H1 (cell line): ENCODE measurements at regions not wholly inside any gene's neighbourhood (a gene's known extent, or its start where the extent isn't known, plus 50 kb on each side); places are given as distances from the start of the nearest gene placed in this dataset.

Experiments
- CTCF ChIA-PET: fragments of 300-600 bp; sonication (Branson Sonifier 250); formaldehyde crosslinking; loops from one replicate; lab custom pipeline; 2021; ENCODE audit not compliant: partially characterized antibody; lab: Charles Lee
- POLR2A ChIA-PET: fragments of 300-600 bp; sonication (Branson Sonifier 250); formaldehyde crosslinking; loops from one replicate; lab custom pipeline; 2021; ENCODE audit warnings: inconsistent platforms; ENCODE audit not compliant: partially characterized antibody; lab: Charles Lee
- DNase-seq, 2 experiments: peaks; one replicate each; pipeline versions ENCODE4 v3.0.0 to v3.0.0-alpha.2; 2010 to 2022; ENCODE audit warnings: low spot score in 2 of 2, low read depth in 1 of 2, mixed read lengths in 1 of 2
- FAIRE-seq: peaks from 2 replicates; lab custom pipeline; 2011; peaks lifted over from hg19 to GRCh38; lab: Jason Lieb, UNC
- H2AFZ ChIP-seq: 2 replicates; pipeline ENCODE4 v1.8.1; 2012; ENCODE audit warnings: low read length, inconsistent platforms
- H2AK5ac ChIP-seq: 2 replicates; pipeline ENCODE4 v1.6.1; 2013; ENCODE audit warnings: low read depth, low read length
- H2BK120ac ChIP-seq: replicated peaks from 2 replicates; pipeline ENCODE3; 2013; ENCODE audit warnings: low read depth, low read length, inconsistent platforms
- H2BK12ac ChIP-seq: 2 replicates; pipeline ENCODE4 v1.6.1; 2013; ENCODE audit warnings: low read depth, low read length
- H2BK15ac ChIP-seq: 2 replicates; pipeline ENCODE4 v1.6.1; 2013; ENCODE audit warnings: low read length
- H2BK20ac ChIP-seq: 2 replicates; pipeline ENCODE4 v1.6.1; 2013; ENCODE audit warnings: low read length
- H2BK5ac ChIP-seq: 2 replicates; pipeline ENCODE4 v1.6.1; 2013; ENCODE audit warnings: low read depth, low read length
- H3K14ac ChIP-seq: 2 replicates; pipeline ENCODE4 v1.6.1; 2013; ENCODE audit warnings: inconsistent platforms; ENCODE audit not compliant: insufficient read length
- H3K18ac ChIP-seq: 2 replicates; pipeline ENCODE4 v1.6.1; 2013; ENCODE audit warnings: low read length; ENCODE audit errors: extremely low read depth
- H3K23ac ChIP-seq: 2 replicates; pipeline ENCODE4 v1.6.1; 2013; ENCODE audit warnings: inconsistent platforms; ENCODE audit not compliant: insufficient read length
- H3K23me2 ChIP-seq: 2 replicates; pipeline ENCODE4 v1.6.1; 2013; ENCODE audit warnings: low read depth, low read length
- H3K27ac ChIP-seq: 2 replicates; pipeline ENCODE4 v1.6.1; 2011; ENCODE audit warnings: low read depth, low read length, inconsistent platforms
- H3K27me3 ChIP-seq, 4 experiments: replicated peaks in 1 of 4; 1 replicate in 1 of 4; 2 replicates in 3 of 4; pipeline versions ENCODE4 v1.6.1 to v1.8.1; 2011 to 2013; ENCODE audit warnings: low read length in 3 of 4, mild to moderate bottlenecking in 3 of 4, inconsistent platforms in 2 of 4, mixed read lengths in 2 of 4, moderate library complexity in 1 of 4; ENCODE audit not compliant: control insufficient read depth in 3 of 4, insufficient read depth in 3 of 4; ENCODE audit errors: extremely low read depth in 1 of 4
- H3K36me3 ChIP-seq, 4 experiments: 2 replicates each; pipeline versions ENCODE4 v1.6.1 to v1.8.1; 2011 to 2013; ENCODE audit warnings: mild to moderate bottlenecking in 4 of 4, low read length in 3 of 4, moderate library complexity in 2 of 4, control low read depth in 1 of 4, inconsistent platforms in 1 of 4; ENCODE audit not compliant: insufficient read depth in 4 of 4, control insufficient read depth in 2 of 4
- H3K4ac ChIP-seq: replicated peaks from 2 replicates; pipeline ENCODE3; 2013; ENCODE audit warnings: low read length, low read depth, mixed read lengths, inconsistent platforms; ENCODE audit not compliant: insufficient read length
- H3K4me1 ChIP-seq, 4 experiments: replicated peaks in 1 of 4; 1 replicate in 1 of 4; 2 replicates in 3 of 4; pipeline versions ENCODE4 v1.6.1 to v1.8.1; 2011 to 2013; ENCODE audit warnings: low read length in 3 of 4, inconsistent platforms in 2 of 4, mixed read lengths in 1 of 4; ENCODE audit not compliant: insufficient read depth in 4 of 4, control insufficient read depth in 3 of 4
- H3K4me2 ChIP-seq, 2 experiments: 2 replicates each; pipeline versions ENCODE4 v1.6.1 to v1.8.1; 2011 to 2013; ENCODE audit warnings: low read depth in 2 of 2, low read length in 2 of 2, control low read depth in 1 of 2, inconsistent platforms in 1 of 2, mild to moderate bottlenecking in 1 of 2; ENCODE audit not compliant: insufficient read depth in 1 of 2
- H3K4me3 ChIP-seq, 4 experiments: fragments of 200-600, 300-600 bp in 1 of 4; sonication (generic), shearing (Covaris generic), sonication (Bioruptor Twin) in 1 of 4; 2 replicates each; pipeline versions ENCODE4 v1.5.1 to v1.8.1; 2011 to 2016; ENCODE audit warnings: low read length in 4 of 4, low read depth in 3 of 4, control low read depth in 2 of 4, inconsistent platforms in 2 of 4, mild to moderate bottlenecking in 2 of 4, mixed read lengths in 1 of 4, moderate library complexity in 1 of 4; ENCODE audit not compliant: insufficient read depth in 2 of 4; ENCODE audit errors: extremely low read depth in 1 of 4
- H3K56ac ChIP-seq: replicated peaks from 2 replicates; pipeline ENCODE3; 2013; ENCODE audit warnings: low read depth, mild to moderate bottlenecking, mixed read lengths, low read length, inconsistent platforms; ENCODE audit not compliant: insufficient read length
- H3K79me1 ChIP-seq: 2 replicates; pipeline ENCODE4 v1.6.1; 2013; ENCODE audit warnings: low read depth, low read length, control low read depth
- H3K79me2 ChIP-seq, 2 experiments: 2 replicates each; pipeline versions ENCODE4 v1.6.1 to v1.8.1; 2012 to 2013; ENCODE audit warnings: low read length in 2 of 2, mild to moderate bottlenecking in 2 of 2, inconsistent platforms in 1 of 2; ENCODE audit not compliant: insufficient read depth in 2 of 2, control insufficient read depth in 1 of 2
- H3K9ac ChIP-seq, 4 experiments: replicated peaks in 1 of 4; 1 replicate in 1 of 4; 2 replicates in 3 of 4; pipeline versions ENCODE4 v1.6.1 to v1.8.1; 2011 to 2013; ENCODE audit warnings: low read depth in 3 of 4, low read length in 3 of 4, control low read depth in 2 of 4, mild to moderate bottlenecking in 2 of 4, moderate library complexity in 2 of 4, inconsistent platforms in 1 of 4; ENCODE audit errors: extremely low read depth in 1 of 4
- H3K9me3 ChIP-seq, 2 experiments: 2 replicates each; pipeline versions ENCODE4 v1.6.1 to v1.8.1; 2012 to 2013; ENCODE audit warnings: mild to moderate bottlenecking in 2 of 2, moderate library complexity in 2 of 2, control low read depth in 1 of 2, inconsistent platforms in 1 of 2, low read depth in 1 of 2, low read length in 1 of 2, mixed read lengths in 1 of 2; ENCODE audit not compliant: insufficient read depth in 2 of 2
- H4K20me1 ChIP-seq, 2 experiments: replicated peaks in 1 of 2; 2 replicates each; pipeline versions ENCODE3 to v1.8.1; 2011 to 2013; ENCODE audit warnings: inconsistent platforms in 2 of 2, low read length in 2 of 2, mild to moderate bottlenecking in 1 of 2; ENCODE audit not compliant: insufficient read depth in 2 of 2, control insufficient read depth in 1 of 2
- H4K5ac ChIP-seq: 2 replicates; pipeline ENCODE4 v1.6.1; 2013; ENCODE audit warnings: low read length, low read depth, mixed read lengths, inconsistent platforms; ENCODE audit not compliant: insufficient read length
- H4K8ac ChIP-seq: 2 replicates; pipeline ENCODE4 v1.8.0; 2013; ENCODE audit warnings: mild to moderate bottlenecking, moderate library complexity, low read length, inconsistent platforms; ENCODE audit not compliant: insufficient read depth; ENCODE audit errors: extremely low read depth
- H4K91ac ChIP-seq: replicated peaks from 2 replicates; pipeline ENCODE3; 2013; ENCODE audit warnings: low read length, mixed read lengths, inconsistent platforms; ENCODE audit not compliant: insufficient read length
- POLR2A ChIP-seq, 2 experiments: IDR thresholded peaks; 1 replicate in 1 of 2; 2 replicates in 1 of 2; pipeline ENCODE4 v1.6.1; 2011; ENCODE audit warnings: low read depth in 2 of 2, low read length in 2 of 2, mild to moderate bottlenecking in 2 of 2; ENCODE audit errors: control extremely low read depth in 1 of 2
- WGBS, 2 experiments: shearing (Covaris generic) in 1 of 2; methylation state at CpG; one replicate each; pipeline versions ENCODE4 v1.1.6 to v1.1.7; 2013 to 2015; ENCODE audit warnings: low lambda C conversion rate in 2 of 2, mixed read lengths in 2 of 2, inconsistent platforms in 1 of 2, low coverage in 1 of 2, missing lambda C conversion rate in 1 of 2; ENCODE audit not compliant: insufficient replicate concordance in 2 of 2, insufficient coverage in 1 of 2, insufficient read length in 1 of 2; ENCODE audit errors: extremely low coverage in 1 of 2, missing lambda C conversion rate in 1 of 2; 5-methylcytosine and 5-hydroxymethylcytosine counted together

DNA sequence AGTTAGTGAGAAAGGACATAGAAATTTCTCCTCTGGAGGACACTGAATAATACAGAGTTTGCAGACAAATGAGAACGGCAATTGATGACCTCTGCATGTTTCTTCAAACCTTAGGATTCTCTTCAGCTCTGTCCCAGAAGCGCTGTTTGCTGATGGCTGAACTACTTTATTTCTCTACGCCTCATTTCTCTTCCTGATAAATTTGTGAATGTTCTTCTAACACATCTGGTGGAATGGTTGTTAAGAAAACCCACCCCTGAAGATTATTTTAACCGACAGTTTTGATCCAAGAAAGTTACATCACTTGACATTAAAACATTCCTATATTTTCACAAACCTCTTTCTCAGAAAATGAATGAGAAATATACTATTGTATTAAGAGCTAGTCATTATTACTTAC, 1150.6 kb downstream of the DTWD2 start:
- no peak overlapping the region for H4K5ac ChIP-seq
- no peaks in the 10 kb centered on the region for H4K20me1 ChIP-seq
- H2BK15ac ChIP-seq, result no peak overlapping the region
- FAIRE-seq, result no peak
- CTCF ChIA-PET, result no interaction called here
- H2BK120ac ChIP-seq, result no peak overlapping the region
- H3K23me2 ChIP-seq, result no peaks in the 10 kb centered on the region
- no peak overlapping the region for H2BK12ac ChIP-seq
- no peaks in the 10 kb centered on the region for H3K36me3 ChIP-seq
- H3K18ac ChIP-seq, result no peak overlapping the region
- no peak overlapping the region for H4K8ac ChIP-seq
- no peak for DNase-seq
- TF ChIP-seq POLR2A (IDR thresholded peaks at IDR 0.05; ENCODE audit: control extremely low read depth in 1 of 2, low read depth in 2 of 2, low read length in 2 of 2), result no peak
- WGBS, 2 experiments, result 78% methylated on average over 4 of the region's 4 CpGs; no CpG with 5 or more reads in 1 of the 2 experiments
- H3K27ac ChIP-seq, result no peak overlapping the region
- H3K27me3 ChIP-seq, result no peaks in the 10 kb centered on the region
- no peak overlapping the region for H4K91ac ChIP-seq
- no peaks in the 10 kb centered on the region for H3K4me1 ChIP-seq
- H3K79me2 ChIP-seq, result no peaks in the 10 kb centered on the region
- no peak overlapping the region for H2BK5ac ChIP-seq
- POLR2A ChIA-PET, result no interaction called here
- no peak overlapping the region for H3K14ac ChIP-seq
- no peak overlapping the region for H2BK20ac ChIP-seq
- no peak overlapping the region for H3K23ac ChIP-seq
- H3K4ac ChIP-seq, result no peak overlapping the region
- no peak overlapping the region for H3K4me3 ChIP-seq
- H3K79me1 ChIP-seq, result no peaks in the 10 kb centered on the region
- no peak overlapping the region for H3K56ac ChIP-seq
- no peak overlapping the region for H2AK5ac ChIP-seq
- no peak overlapping the region for H3K4me2 ChIP-seq
- H3K9me3 ChIP-seq, result no peaks in the 10 kb centered on the region
- H3K9ac ChIP-seq, result no peak overlapping the region
- no peak overlapping the region for H2AFZ ChIP-seq
